PC-9 (cell line): ENCODE measurements at regions not wholly inside any gene's neighbourhood (a gene's known extent, or its start where the extent isn't known, plus 50 kb on each side); places are given as distances from the start of the nearest gene placed in this dataset.

Source experiments
- BruUV-seq: library from RNA; stranded (reverse); fragments of 400-500 nt; replicated peaks from 2 replicates; lab custom pipeline; 2021; lab: Mats Ljungman, UMichigan
- CTCF ChIA-PET: fragments of 300-600 bp; sonication (Branson Sonifier 250); formaldehyde crosslinking; loops from one replicate; lab custom pipeline; 2022; ENCODE audit warnings: antibody characterized with exemption; lab: Charles Lee
- POLR2A ChIA-PET: fragments of 300-600 bp; sonication (Branson Sonifier 250); formaldehyde crosslinking; loops from one replicate; lab custom pipeline; 2022; ENCODE audit warnings: antibody characterized with exemption; ENCODE audit not compliant: unreplicated experiment; lab: Charles Lee
- DNase-seq, 2 experiments: peaks; one replicate each; pipeline versions ENCODE4 v3.0.0 to v3.0.0-alpha.2; 2015 to 2022; ENCODE audit warnings: mixed read lengths in 1 of 2
- H2AFZ ChIP-seq: fragments of 200-600 bp; sonication (generic); 2 replicates; pipeline ENCODE4 v1.8.1; 2017; ENCODE audit warnings: antibody characterized with exemption
- H3F3A ChIP-seq: fragments of 200-600 bp; sonication (generic); 2 replicates; pipeline ENCODE4 v1.8.1; 2017; ENCODE audit warnings: antibody characterized with exemption, mild to moderate bottlenecking, low read depth; ENCODE audit not compliant: insufficient read depth
- H3K27ac ChIP-seq: fragments of 200-600 bp; sonication (generic); 2 replicates; pipeline ENCODE4 v1.6.1; 2016; ENCODE audit warnings: mixed run types
- H3K27me3 ChIP-seq: fragments of 200-600 bp; sonication (generic); 2 replicates; pipeline ENCODE4 v1.6.1; 2016; ENCODE audit warnings: low read depth, mixed run types; ENCODE audit not compliant: insufficient read depth
- H3K36me3 ChIP-seq: fragments of 200-600 bp; sonication (generic); 2 replicates; pipeline ENCODE4 v1.6.1; 2016; ENCODE audit warnings: low read depth, mixed run types
- H3K4me1 ChIP-seq: fragments of 200-600 bp; sonication (generic); replicated peaks from 2 replicates; pipeline ENCODE4 v1.6.1; 2016; ENCODE audit warnings: mixed run types; ENCODE audit not compliant: insufficient read depth
- H3K4me2 ChIP-seq: fragments of 200-600 bp; sonication (generic); 2 replicates; pipeline ENCODE4 v1.6.1; 2017; ENCODE audit warnings: mixed run types
- H3K4me3 ChIP-seq: fragments of 200-600 bp; sonication (generic); 2 replicates; pipeline ENCODE4 v1.6.1; 2016; ENCODE audit warnings: mixed run types
- H3K79me2 ChIP-seq: fragments of 200-600 bp; sonication (generic); 2 replicates; pipeline ENCODE4 v1.6.1; 2017; ENCODE audit warnings: low read depth, mixed run types
- H3K9me2 ChIP-seq: fragments of 200-600 bp; sonication (generic); 2 replicates; pipeline ENCODE4 v1.8.1; 2017; ENCODE audit warnings: mild to moderate bottlenecking; ENCODE audit not compliant: insufficient read depth
- H3K9me3 ChIP-seq: fragments of 200-600 bp; sonication (generic); 2 replicates; pipeline ENCODE4 v1.8.1; 2016; ENCODE audit warnings: low read depth; ENCODE audit not compliant: insufficient read depth
- H4K20me1 ChIP-seq: fragments of 200-600 bp; sonication (generic); 2 replicates; pipeline ENCODE4 v1.8.1; 2017; ENCODE audit not compliant: insufficient read depth
- CTCF ChIP-seq: fragments of 200-600 bp; sonication (generic); conservative IDR thresholded peaks from 2 replicates; pipeline ENCODE4 v1.6.1; 2017; ENCODE audit warnings: mixed run types, antibody characterized with exemption, mild to moderate bottlenecking, moderate library complexity
- EZH2 ChIP-seq: fragments of 200-600 bp; sonication (generic); IDR thresholded peaks from 2 replicates; pipeline ENCODE4 v1.8.0; 2017; ENCODE audit warnings: antibody characterized with exemption, low read depth
- intact Hi-C: fragments of 100-400 bp; cut with micrococcal nuclease; formaldehyde crosslinking; loops from one replicate; pipeline ENCODE4 v1.10.0; 2022; ENCODE audit not compliant: unreplicated experiment

GRCh38 chr6:169981568-169981967, 230.1 kb downstream of the ERMARD start:
- intact Hi-C loops = no loop called here
- H3K9me2 ChIP-seq = no peaks in the 10 kb centered on the region
- H3K36me3 ChIP-seq = no peaks in the 10 kb centered on the region
- no peaks in the 10 kb centered on the region for H4K20me1 ChIP-seq
- H3F3A ChIP-seq = no peaks in the 10 kb centered on the region
- no peak for TF ChIP-seq EZH2
- no peak for TF ChIP-seq CTCF
- H3K27ac ChIP-seq = no peak overlapping the region
- BruUV-seq = no TSS peak
- ChIA-PET CTCF (no interaction called here), POLR2A (no interaction called here)
- H3K4me2 ChIP-seq = no peak overlapping the region
- H3K9me3 ChIP-seq = no peaks in the 10 kb centered on the region
- H3K4me3 ChIP-seq = no peak overlapping the region
- no peak for DNase-seq
- no peaks in the 10 kb centered on the region for H3K79me2 ChIP-seq
- no peaks in the 10 kb centered on the region for H3K4me1 ChIP-seq
- H3K27me3 ChIP-seq = peaks cover 93% of the 10 kb centered on the region
- no peak overlapping the region for H2AFZ ChIP-seq

- TF ChIP-seq CTCF = no peak
- no peak for TF ChIP-seq EZH2
- Histone ChIP-seq H3K27me3 (peaks cover 93% of the 10 kb centered on the region), H3K4me1 (no peaks in the 10 kb centered on the region), H3K4me3 (no peak overlapping the region), H3F3A (no peaks in the 10 kb centered on the region), H3K9me2 (no peaks in the 10 kb centered on the region), H3K9me3 (no peaks in the 10 kb centered on the region), H3K79me2 (no peaks in the 10 kb centered on the region), H3K36me3 (no peaks in the 10 kb centered on the region), H4K20me1 (no peaks in the 10 kb centered on the region), H2AFZ (no peak overlapping the region), H3K4me2 (no peak overlapping the region), H3K27ac (no peak overlapping the region)
- no peak for DNase-seq
- BruUV-seq = no TSS peak
- intact Hi-C loops = no loop called here
- ChIA-PET CTCF (no interaction called here), POLR2A (no interaction called here)
Observed at GRCh38 chr6:169980826-169981450, 229.5 kb downstream of the ERMARD start.

- no peaks in the 10 kb centered on the region for H3K9me2 ChIP-seq
- H3K79me2 ChIP-seq = no peaks in the 10 kb centered on the region
- no peaks in the 10 kb centered on the region for H4K20me1 ChIP-seq
- CTCF ChIA-PET = no interaction called here
- no peaks in the 10 kb centered on the region for H3K36me3 ChIP-seq
- H3K4me2 ChIP-seq = no peak overlapping the region
- no peak overlapping the region for H3K27ac ChIP-seq
- H3K4me3 ChIP-seq = no peak overlapping the region
- no peak for TF ChIP-seq CTCF
- TF ChIP-seq EZH2 = no peak
- H3K9me3 ChIP-seq = no peaks in the 10 kb centered on the region
- DNase-seq = no peak
- H3K27me3 ChIP-seq = peaks cover 92% of the 10 kb centered on the region
- no peaks in the 10 kb centered on the region for H3K4me1 ChIP-seq
- intact Hi-C loops = no loop called here
- H2AFZ ChIP-seq = no peak overlapping the region
- POLR2A ChIA-PET = no interaction called here
- BruUV-seq = no TSS peak
- no peaks in the 10 kb centered on the region for H3F3A ChIP-seq
Observed at GRCh38 chr6:169979873-169980432, 228.5 kb downstream of the ERMARD start.
